ENCODE measurements at regions not wholly inside any gene's neighbourhood (a gene's known extent, or its start where the extent isn't known, plus 50 kb on each side); places are given as distances from the start of the nearest gene placed in this dataset.

GRCh38 chr1:168926236-168926635 is 180.3 kb upstream of the ATP1B1 start:
- in situ Hi-C loops (cut with HindIII; ENCODE audit: extremely low pct_ligation_motif_present, low pct_unique_long_range_greater_than_20kb) (no loop called here), intact Hi-C loops (cut with micrococcal nuclease; ENCODE audit: unreplicated experiment) (no loop called here)
- no peak overlapping the region for H3K9ac ChIP-seq (ENCODE audit: insufficient read depth, low read depth, low read length)
- H3K4me3 ChIP-seq (replicated peaks in 1 of 3; ENCODE audit: insufficient read depth in 1 of 3, low read depth in 2 of 3, low read length in 3 of 3) = no peak overlapping the region
- FAIRE-seq = no peak
- BruUV-seq (replicated peaks) = no TSS peak
- no peak overlapping the region for H2AFZ ChIP-seq (ENCODE audit: low read length)
- H3K27ac ChIP-seq (ENCODE audit: extremely low read length, insufficient read depth, low read length) = no peak overlapping the region
- H3K9me3 ChIP-seq (ENCODE audit: low read length) = no peaks in the 10 kb centered on the region
- H4K20me1 ChIP-seq (ENCODE audit: insufficient read depth, low read length) = no peaks in the 10 kb centered on the region
- WGBS (ENCODE audit: low lambda C conversion rate) = 17% methylated on average over 3 of the region's 3 CpGs
- no peak for ATAC-seq
- ChIA-PET CTCF (ENCODE audit: low intra/inter-chr PET ratio, low total read pairs) (no interaction called here), POLR2A (no interaction called here)
- no peaks in the 10 kb centered on the region for H3K79me2 ChIP-seq (ENCODE audit: insufficient read depth, low read length)
- H3K36me3 ChIP-seq (replicated peaks in 1 of 2; ENCODE audit: control insufficient read depth in 1 of 2, insufficient read depth in 2 of 2, low read length in 2 of 2) = no peaks in the 10 kb centered on the region
- H3K4me1 ChIP-seq (ENCODE audit: insufficient read depth, low read length) = peaks cover 23% of the 10 kb centered on the region
- H3K4me2 ChIP-seq (ENCODE audit: low read depth, low read length) = no peak overlapping the region
- H3K27me3 ChIP-seq (ENCODE audit: control insufficient read depth in 1 of 2, insufficient read depth in 2 of 2, low read length in 2 of 2) = no peaks in the 10 kb centered on the region
- no peak for DNase-seq (ENCODE audit: low spot score)
- TF ChIP-seq PRDM4 (CRISPR knock-in tag; IDR thresholded peaks at IDR 0.05; ENCODE audit: borderline replicate concordance) (no peak), LCORL (IDR thresholded peaks at IDR 0.05) (no peak), LCORL (CRISPR knock-in tag; IDR thresholded peaks at IDR 0.05) (no peak), U2AF1 (optimal IDR thresholded peaks at IDR 0.05; ENCODE audit: low read depth, low read length) (no peak), GTF2F1 (IDR thresholded peaks at IDR 0.05; ENCODE audit: low read length) (no peak), ZBTB14 (CRISPR knock-in tag; IDR thresholded peaks at IDR 0.05) (no peak), NCOA2 (CRISPR knock-in tag; IDR thresholded peaks at IDR 0.05) (no peak), PRDM10 (CRISPR knock-in tag; IDR thresholded peaks at IDR 0.05; ENCODE audit: low read depth) (no peak), ZNF816 (CRISPR knock-in tag; IDR thresholded peaks at IDR 0.05; ENCODE audit: borderline replicate concordance) (no peak), SSRP1 (CRISPR knock-in tag; IDR thresholded peaks at IDR 0.05) (no peak), SCMH1 (CRISPR knock-in tag; IDR thresholded peaks at IDR 0.05; ENCODE audit: borderline replicate concordance) (no peak)
- TF ChIP-seq, protein P1, sequence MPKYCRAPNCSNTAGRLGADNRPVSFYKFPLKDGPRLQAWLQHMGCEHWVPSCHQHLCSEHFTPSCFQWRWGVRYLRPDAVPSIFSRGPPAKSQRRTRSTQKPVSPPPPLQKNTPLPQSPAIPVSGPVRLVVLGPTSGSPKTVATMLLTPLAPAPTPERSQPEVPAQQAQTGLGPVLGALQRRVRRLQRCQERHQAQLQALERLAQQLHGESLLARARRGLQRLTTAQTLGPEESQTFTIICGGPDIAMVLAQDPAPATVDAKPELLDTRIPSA (CRISPR knock-in tag; IDR thresholded peaks at IDR 0.05; ENCODE audit: borderline replicate concordance) = no peak
